IPS-NIHi7 (cell line): ENCODE measurements at regions not wholly inside any gene's neighbourhood (a gene's known extent, or its start where the extent isn't known, plus 50 kb on each side); places are given as distances from the start of the nearest gene placed in this dataset.
"Not testable (repeated sequence)": the region's sequence is repeated elsewhere in the genome, so short reads cannot be mapped to it uniquely, and the experiment has no call there.

Experiments
- DNase-seq: peaks from one replicate; pipeline ENCODE4 v3.0.0; 2012; ENCODE audit warnings: mixed read lengths; ENCODE audit errors: extremely low spot score

DNA sequence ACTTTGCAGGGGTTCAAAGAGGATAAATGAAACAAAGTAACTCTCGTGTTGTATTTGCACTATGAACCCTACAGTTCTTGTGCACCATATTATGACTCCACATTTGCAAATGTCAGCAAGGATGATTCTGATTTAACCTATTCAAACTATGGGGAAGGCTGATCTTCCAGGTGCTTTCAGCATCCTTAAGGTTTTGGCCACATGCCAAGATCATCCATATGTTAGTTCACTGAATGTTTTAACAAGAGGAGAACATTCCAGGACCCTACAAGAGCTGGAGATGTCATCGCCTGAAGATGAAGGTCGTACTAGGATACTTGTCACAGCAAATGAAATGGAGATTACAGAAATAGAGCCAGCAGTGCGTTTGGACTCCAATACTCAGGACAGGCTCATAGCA, 114.2 kb downstream of the DHRS2 start:
- no peak for DNase-seq

DNA sequence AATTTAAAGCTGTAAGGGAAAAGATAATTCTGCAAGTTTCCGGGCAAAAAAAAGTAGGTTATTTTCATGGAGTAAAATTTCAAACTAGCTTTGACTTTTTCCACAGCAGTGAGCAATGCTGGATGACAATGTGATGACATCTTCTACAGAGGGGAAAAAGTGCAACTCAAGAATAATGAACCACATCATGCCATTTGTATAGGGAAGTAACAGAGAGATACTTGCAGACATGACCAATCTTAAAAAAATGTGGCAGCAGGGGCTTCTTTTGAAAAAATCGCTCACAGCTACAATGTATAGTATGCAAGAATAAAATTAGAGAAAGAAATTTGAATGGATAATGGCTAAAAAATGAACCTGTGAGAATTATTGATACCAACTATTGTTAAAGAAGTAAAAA, 115.5 kb downstream of the DHRS2 start:
- DNase-seq = no peak

DNA sequence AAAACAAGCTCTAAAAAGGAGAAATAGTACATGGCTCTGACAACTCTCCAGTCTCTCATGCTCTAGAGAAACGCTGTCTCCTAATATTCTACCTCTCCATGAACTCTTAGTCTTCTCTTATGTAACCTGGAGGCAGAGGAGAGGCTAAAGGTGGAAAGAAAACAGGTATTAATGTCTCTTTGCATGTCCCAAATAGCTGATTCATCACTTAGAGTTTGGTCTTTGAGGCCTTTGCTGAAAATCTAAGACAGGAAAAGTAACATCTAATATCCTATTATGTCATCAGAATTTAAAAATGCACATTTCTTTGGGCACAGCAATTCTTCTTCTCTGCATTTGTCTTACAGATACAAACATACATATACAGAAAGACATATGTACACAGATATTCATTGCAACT, 127.2 kb downstream of the DHRS2 start:
- no peak for DNase-seq

DNA sequence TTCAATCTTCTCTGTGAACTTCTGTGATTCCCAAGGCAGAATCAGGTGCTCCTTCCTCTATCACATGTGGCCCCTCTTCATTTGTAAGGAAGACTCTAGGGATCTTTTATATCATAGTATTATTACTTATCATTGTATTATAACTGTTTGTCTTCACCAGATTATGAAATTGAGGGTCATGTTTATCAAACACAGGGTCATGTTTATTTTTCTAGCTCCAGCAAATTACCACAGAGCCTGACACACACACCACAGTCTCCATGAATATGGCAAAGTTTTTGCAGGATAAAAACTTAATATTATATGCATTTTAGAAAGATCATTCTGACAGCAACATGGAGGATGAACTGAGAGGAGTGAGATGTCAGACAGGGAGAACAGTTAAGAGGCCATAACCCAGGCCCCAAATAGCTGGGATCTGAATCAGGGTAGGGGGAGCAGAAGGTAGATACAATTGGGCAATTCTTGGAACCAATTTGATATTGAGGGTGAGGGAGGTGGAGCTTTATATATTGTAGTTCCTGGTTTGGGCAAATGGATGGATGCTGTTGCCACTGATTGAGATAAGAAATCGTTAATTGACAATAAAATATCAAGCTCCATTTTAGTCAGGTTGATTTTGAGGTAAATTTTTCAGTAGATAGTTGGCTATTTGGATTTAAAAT, 130.7 kb downstream of the DHRS2 start:
- DNase-seq = no peak

DNA sequence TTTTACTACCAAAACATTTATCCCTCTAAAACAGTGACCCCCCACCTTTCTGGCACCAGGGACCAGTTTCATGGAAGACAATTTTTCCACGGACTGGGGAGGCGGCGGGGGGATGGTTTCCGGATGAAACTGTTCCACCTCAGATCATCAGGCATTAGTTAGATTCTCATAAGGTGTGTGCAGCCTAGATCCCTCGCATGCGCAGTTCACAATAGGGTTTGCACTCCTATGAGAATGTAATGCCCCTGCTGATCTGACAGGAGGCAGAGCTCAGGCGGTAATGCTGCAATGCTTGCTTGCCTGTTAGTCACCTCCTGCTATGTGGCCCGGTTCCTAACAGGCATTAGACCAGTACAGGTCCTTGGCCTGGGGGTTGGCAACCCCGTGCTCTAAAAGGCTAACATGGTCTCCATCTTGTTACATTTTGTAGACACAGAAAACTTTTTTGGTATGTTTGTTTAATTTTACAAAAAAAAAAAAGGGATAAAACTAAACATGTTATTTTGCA, 133.1 kb downstream of the DHRS2 start:
- DNase-seq = not testable (repeated sequence)

DNA sequence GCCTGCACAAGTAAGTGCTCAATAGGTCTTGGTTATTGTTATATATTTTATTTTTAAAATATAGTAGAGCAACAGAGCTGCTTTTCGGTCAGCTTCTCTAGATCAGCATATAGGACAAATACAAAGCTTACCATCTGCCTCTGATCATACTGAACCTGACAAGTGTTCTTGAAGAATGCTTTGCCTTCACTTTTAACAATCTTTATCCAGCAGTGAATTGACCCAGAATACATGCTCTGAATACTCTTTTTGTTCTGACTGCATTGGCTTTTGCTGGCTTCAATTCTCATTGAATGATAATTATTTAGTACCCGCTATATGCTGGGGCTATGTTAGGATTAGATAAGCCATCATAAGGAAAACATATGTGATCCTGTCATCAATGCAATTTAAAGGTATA, 137.8 kb downstream of the DHRS2 start:
- no peak for DNase-seq

DNA sequence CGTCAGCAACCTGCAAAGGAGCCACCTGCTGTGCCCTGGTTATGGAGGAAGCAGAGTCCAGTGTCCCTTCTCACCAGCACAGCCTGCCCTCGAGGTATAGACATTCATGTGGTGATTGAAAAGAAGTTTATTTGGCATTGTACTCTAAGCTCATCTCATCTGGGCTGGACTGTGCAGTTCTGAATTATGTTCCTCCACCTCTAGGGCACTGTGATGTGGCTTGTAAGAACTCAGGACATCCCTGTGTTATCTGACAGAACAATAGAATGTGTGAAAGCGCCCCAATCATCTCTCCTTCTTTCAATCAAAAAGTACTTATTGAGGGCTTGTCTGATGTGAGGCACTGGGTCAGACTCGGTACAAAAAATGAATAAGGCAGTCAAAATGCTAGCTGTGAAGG, 140.1 kb downstream of the DHRS2 start:
- DNase-seq = no peak

DNA sequence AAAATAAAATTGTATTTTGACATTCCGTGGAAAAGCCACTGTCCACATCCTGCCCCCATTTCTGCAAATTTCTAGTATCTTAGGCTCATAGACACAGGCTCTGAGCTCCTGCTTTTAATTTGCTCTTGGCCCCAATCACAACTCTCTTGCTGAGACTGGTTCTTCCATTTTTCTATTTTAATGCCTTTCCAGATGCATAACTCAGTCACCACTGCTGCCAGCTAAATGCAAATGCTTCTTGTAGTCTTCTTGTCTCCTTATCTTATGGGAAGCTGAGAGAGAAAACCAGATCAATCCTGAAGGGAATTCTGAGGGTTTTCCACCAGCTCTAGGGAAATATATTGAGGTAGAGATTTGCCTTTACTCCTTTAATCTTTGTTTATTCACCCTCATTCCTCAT, 149.0 kb downstream of the DHRS2 start:
- DNase-seq = no peak

DNA sequence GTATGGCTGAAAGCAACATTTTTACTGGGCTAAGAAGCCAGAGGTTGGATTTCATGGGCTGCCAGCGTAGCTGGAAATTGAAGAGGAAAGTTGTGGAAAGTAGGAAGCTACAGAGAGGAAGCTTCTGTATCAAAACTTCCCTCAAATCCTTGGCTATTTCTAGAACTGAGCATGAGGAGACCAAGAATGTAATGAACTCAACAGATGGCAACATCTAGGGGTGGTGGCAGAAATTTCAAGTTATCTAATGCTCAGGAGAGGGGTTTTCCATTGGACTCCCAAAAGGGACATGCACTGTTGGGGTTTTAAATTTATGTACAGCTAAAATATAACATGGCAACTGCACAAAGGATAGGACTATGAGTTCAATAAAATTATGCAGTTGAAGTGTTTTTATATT, 151.3 kb downstream of the DHRS2 start:
- DNase-seq = no peak

DNA sequence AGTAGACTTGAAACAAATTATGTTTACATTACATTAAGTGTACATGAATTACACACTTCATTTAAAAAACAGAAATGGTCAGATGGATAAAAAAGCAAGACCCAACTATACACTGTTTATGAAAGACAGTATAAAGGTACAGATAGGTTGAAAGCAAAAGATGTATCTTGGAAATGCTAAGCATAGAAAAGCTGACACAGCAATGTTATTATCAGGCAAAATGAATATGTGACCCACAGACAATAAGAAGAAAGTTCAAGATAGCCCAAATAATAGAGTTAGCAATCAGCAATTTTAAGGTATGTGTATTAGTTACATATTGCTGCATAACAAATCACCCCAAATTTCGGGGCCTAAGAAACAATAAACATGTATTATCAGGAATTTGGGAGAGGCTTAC, 153.5 kb downstream of the DHRS2 start:
- no peak for DNase-seq

DNA sequence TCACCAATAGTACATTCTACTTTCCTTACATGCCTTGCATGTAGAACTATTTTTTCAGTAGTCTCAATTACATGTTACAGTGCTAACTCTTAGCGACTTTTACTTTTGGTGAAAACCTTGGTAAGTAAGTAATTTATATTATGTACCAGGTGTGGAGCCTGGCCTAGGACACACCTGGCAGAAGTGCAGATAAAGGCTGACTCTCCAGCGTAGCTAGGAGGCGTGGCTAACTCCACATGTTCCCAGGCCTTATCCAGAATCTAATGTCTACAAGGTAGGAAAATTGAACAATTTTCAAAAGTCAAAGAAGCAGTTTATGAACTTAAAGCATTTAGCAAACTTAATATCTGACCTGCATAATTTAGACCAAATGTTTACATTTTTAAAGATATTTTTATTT, 157.4 kb downstream of the DHRS2 start:
- no peak for DNase-seq

DNA sequence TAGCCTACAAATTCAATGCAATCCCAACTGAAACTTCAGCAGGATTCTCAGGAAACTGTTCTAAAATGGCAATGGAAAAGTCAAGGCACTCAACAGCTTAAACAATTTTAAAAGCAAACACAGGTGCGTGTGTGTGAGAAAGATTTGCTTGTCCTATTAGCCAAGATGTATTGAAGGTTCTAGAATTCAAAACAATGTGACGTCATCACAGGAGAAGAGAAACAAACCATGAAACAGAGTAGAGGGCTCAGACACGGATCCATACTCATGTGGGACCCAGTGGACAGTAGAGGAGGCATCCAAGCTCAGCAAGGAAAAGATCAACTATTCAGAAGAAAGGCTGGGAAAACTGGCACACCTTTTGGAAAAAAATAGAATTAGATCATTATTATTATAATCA, 152.8 kb upstream of the DHRS4 start:
- DNase-seq = no peak

DNA sequence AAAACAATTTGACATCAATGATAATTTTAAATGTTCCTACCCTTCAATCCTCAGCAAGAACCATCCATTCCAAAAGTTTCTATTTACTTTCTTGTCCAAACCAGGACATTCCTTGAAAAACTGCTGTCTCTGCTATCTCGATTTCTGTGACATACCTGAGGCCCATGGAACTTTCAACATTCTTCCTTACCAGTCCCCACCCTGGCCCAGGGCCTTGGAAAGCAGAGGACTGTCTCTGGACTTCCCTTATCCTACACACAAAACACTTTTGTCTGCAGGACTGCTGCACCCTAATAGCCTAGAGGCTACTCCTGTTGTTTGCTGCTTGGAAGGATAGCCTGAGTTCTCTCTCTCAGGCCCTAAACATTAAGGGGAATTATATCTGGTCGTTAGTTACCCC, 151.8 kb upstream of the DHRS4 start:
- DNase-seq = no peak

DNA sequence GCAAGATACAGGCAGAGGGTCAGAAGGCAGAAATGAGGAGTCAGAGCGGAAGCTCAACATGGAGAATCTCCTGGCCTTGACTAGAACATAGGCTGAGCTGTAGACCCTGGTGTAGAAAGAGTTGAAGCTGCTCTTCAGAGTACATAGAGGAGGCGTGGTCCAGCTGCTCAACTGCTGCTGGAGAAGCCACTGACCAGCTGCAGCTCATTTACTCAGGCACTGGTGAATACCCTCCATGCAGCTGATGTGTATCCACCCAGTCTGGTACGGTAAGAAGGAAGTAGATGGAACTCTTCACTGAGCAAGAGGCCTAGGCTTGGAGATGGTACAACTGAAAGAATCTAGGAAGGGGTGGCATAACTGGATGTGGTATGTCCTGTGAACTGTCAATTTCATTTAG, 148.8 kb upstream of the DHRS4 start:
- DNase-seq = no peak

DNA sequence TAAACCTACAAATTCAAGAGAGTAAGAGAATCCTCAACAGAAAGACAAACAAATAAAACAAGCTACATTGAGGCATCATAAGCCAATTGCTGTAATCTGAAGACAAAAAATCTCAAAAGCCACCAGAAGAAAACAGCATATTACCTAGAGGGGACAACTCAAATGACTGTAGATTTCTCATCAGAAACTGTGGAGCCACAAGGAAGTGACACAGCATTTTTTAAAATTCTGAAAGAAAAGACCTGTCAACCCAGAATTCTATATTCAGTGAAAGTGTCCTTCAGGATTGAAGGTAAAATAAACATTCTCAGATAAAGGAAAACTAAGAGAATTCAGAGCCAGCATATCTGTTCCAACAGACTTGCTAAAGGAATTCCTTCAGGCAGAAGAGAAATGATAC, 147.8 kb upstream of the DHRS4 start:
- DNase-seq = no peak

DNA sequence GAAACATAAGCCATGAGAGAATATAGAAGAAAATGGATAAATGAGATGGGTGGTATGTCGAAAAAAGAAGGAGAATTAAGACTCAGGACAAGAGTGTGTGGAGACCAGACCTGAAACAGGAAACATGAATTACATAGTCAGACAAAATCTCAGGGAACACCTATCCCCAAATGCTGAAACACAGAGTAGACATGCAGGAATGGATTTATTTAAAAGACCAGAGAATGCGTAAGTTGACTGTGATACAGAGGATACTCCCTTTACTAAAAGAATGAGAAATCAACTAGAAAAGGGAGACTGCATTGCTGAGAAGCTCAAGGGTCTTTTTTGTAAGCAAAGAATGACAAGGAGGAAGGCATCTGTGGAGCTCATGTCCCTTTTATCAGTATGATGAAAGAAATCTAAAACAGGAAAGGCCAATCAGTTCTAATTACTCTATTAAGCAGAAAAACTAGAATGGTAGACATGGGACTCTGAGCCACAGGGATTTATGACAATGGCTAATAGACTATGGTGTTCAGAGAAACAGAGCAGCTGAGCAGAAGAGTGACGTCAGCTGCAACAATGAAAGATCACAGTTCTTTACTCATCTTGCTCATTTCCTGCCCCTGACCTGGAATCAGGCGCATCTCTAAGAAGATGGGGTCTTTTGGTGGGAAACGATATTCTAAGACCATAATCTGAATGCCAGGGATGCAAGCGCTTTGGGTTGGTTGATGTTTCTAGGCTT, 138.9 kb upstream of the DHRS4 start:
- DNase-seq = no peak

DNA sequence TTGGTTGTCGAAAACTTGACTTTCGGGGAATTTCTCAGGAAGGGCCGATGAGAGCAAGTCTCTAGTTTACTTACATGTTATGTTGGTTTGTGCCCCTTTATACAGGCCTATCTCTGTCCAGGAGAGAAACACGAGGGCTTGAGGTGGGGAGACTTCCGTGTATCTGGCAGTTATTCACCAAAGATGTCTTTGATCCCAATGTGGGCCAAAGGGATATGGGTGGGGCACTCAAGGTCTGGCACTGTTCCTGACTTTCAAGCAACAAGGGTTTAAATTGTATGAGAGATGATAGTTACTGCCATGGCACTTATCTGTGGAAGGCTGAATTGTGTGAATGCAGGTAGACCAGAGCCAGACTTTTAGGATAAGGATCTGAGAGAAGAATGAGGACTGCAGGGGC, 137.2 kb upstream of the DHRS4 start:
- no peak for DNase-seq

DNA sequence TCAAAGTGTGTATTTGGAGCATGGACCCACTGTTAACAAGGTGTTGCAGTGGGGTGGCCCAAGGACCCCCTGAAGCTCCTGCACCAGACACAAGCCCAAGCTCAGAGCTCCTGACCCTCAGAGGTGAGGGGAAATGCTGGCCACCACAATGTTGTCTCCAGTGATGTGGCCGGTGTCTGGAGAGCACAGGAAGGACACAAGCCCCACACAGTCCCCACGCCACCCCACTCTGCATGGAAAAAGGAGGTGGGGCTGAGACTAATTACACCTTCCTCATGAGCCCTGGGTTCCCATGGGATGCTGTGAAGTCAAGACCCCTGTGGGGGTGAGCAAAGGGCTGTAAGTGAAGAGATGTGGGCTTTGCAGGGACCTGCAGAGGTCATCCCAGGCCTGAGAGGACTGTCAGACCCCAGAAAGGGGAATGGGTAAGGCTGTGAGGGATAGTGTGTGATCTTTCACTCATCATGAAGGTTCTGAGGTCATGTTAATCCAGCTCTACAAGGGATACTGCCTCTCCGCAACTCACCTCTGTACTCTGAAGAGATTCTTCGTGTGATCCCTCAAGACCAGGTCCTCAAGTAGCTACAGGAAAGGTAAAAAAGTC, 136.3 kb upstream of the DHRS4 start:
- no peak for DNase-seq

DNA sequence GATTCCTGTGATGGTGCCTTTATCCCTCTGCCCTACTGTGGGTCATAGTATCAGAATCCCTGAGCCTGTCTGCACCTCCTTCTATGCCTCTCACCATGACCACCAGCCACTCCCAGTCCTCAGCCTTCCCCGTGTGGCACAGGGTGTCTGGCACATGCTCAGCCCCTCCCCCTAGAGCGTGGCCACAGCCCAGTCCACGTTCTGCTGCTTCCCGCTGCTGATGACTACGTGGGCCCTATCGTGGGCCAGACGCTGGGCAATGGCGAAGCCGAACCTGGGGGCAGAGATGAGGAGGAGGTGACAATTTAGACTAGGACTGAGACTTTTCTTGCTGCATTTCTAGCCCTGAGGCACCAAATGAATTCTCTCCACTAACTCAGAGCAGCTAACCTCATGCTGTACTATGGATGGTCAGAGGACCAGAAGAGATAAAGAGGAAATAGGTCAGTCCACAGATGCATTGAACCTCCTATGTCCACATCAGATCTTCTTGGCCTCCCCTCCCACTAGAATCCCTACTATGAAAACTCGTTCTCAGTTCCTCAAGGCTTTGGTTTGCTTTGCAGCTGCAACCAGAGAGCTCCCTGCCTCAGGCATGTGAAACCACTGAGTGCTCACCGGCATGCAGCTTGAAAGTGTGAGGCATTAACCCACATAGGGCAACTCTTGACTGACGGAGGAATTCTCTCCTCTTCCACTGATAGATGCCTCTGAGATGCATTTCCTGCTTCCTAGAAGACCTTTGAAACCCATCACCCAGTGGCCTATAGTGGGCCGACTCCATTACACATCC, 126.3 kb upstream of the DHRS4 start:
- no peak for DNase-seq

DNA sequence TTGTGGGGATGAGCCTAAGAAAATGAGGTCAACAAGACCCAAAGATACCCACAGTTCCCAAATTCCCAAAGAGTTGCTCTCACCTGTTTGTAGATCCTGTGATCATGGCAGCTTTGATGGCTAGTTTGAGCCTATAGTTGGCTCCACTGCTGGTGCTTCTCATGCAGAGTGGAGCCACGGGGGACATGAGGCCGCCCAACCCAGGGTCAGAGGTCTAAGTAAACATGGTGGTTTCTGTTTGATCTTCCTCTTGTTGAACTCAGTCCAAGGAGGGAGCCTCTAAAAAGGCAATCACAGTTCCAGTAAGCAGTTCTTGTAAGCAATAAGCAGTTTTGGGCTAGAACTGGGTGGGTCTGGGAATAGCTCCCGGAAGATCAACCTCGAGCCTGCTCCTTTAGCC, 125.6 kb upstream of the DHRS4 start:
- DNase-seq = no peak

DNA sequence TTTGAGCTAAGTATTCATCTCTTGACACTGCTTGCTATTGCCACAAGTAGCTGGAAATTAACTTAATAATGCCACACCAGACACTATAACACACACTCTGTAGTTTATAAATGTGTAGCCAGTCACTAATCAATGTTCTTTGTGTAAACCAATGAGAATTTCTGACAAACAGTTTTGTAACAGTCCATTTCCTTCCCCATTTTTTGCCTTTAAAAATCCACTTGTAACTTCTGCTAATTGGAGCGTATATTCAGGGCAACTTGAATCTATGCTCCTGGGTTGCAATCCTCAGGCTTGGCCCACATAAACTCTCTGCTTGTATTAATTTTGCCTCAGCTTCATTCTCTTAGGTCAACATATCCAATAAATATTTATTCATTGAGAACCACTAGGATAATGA, 125.0 kb upstream of the DHRS4 start:
- DNase-seq = no peak

DNA sequence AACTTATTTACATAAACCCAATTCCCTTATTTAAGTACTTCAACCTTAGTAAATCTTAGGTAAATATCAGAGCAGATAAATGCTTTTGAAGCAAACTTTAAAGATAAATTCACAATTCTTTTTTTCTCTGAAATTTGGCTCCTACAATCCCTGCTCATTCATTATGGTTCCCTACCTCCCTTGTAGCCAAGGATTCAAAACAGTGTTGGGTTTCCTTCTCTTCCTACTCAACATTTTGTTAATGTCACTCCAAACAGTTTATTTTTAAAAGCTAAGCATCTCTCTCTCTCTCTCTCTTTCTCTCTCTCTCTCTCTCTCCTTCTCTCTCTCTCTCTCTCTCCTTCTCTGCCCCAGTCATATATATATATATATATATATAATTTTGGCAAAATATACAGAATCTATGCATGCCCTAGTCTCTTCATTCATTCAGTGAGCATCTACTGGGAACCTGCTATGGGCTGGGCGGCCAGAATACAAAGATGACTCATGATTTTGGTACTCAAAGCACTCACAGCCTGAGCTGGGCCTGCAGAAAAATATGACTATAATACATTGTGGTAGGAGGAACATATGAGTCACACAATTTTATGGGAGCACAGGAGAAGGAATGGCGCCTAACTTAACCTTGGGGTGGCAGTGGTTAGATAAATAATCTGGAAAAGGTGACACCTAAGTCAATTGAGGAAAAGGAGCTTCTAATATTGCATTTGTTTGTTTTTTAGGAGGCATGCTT, 123.7 kb upstream of the DHRS4 start:
- DNase-seq = no peak
